ENCODE measurements at regions not wholly inside any gene's neighbourhood (a gene's known extent, or its start where the extent isn't known, plus 50 kb on each side); places are given as distances from the start of the nearest gene placed in this dataset.

GRCh38 chr20:56899506-56899905, 270.4 kb downstream of the TFAP2C start:
- peaks cover 9% of the 10 kb centered on the region for H3K27me3 ChIP-seq
- no peaks in the 10 kb centered on the region for H3K79me2 ChIP-seq
- TF ChIP-seq EZH2phosphoT487 (IDR thresholded peaks at IDR 0.05; ENCODE audit: low read depth, severe bottlenecking, unreplicated experiment) (no peak), EZH2 (IDR thresholded peaks at IDR 0.05; ENCODE audit: borderline replicate concordance) (no peak)
- TF ChIP-seq, protein P1, sequence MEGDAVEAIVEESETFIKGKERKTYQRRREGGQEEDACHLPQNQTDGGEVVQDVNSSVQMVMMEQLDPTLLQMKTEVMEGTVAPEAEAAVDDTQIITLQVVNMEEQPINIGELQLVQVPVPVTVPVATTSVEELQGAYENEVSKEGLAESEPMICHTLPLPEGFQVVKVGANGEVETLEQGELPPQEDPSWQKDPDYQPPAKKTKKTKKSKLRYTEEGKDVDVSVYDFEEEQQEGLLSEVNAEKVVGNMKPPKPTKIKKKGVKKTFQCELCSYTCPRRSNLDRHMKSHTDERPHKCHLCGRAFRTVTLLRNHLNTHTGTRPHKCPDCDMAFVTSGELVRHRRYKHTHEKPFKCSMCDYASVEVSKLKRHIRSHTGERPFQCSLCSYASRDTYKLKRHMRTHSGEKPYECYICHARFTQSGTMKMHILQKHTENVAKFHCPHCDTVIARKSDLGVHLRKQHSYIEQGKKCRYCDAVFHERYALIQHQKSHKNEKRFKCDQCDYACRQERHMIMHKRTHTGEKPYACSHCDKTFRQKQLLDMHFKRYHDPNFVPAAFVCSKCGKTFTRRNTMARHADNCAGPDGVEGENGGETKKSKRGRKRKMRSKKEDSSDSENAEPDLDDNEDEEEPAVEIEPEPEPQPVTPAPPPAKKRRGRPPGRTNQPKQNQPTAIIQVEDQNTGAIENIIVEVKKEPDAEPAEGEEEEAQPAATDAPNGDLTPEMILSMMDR (IDR thresholded peaks at IDR 0.05; ENCODE audit: poor library complexity): no peak
- 74% methylated on average over 5 of the region's 5 CpGs for WGBS (ENCODE audit: low lambda C conversion rate, missing lambda C conversion rate)
- H3K9me2 ChIP-seq (replicated peaks; ENCODE audit: insufficient read depth): no peaks in the 10 kb centered on the region
- no peaks in the 10 kb centered on the region for H3K4me1 ChIP-seq (ENCODE audit: insufficient read depth)
- H4K20me1 ChIP-seq (ENCODE audit: insufficient read depth, poor library complexity, severe bottlenecking): no peaks in the 10 kb centered on the region
- no peaks in the 10 kb centered on the region for H3K9me3 ChIP-seq (ENCODE audit: low read depth)
- H3K36me3 ChIP-seq (replicated peaks; ENCODE audit: insufficient read depth, low read depth): no peaks in the 10 kb centered on the region
- H2AFZ ChIP-seq: no peak overlapping the region
- DNase-seq (ENCODE audit: low spot score): no peak
- H3K4me3 ChIP-seq: no peak overlapping the region
- H3K27ac ChIP-seq: no peak overlapping the region
- H3K4me2 ChIP-seq: no peak overlapping the region

- 92% methylated on average over 9 of the region's 9 CpGs for WGBS (ENCODE audit: low lambda C conversion rate, missing lambda C conversion rate)
- Histone ChIP-seq H4K20me1 (ENCODE audit: insufficient read depth, poor library complexity, severe bottlenecking) (no peaks in the 10 kb centered on the region), H3K9me3 (ENCODE audit: low read depth) (no peaks in the 10 kb centered on the region), H3K27me3 (peaks cover 9% of the 10 kb centered on the region), H3K4me3 (no peak overlapping the region), H3K79me2 (no peaks in the 10 kb centered on the region), H3K27ac (no peak overlapping the region), H2AFZ (no peak overlapping the region), H3K4me1 (ENCODE audit: insufficient read depth) (no peaks in the 10 kb centered on the region), H3K36me3 (replicated peaks; ENCODE audit: insufficient read depth, low read depth) (no peaks in the 10 kb centered on the region), H3K9me2 (replicated peaks; ENCODE audit: insufficient read depth) (no peaks in the 10 kb centered on the region), H3K4me2 (no peak overlapping the region)
- TF ChIP-seq EZH2phosphoT487 (IDR thresholded peaks at IDR 0.05; ENCODE audit: low read depth, severe bottlenecking, unreplicated experiment) (no peak), EZH2 (IDR thresholded peaks at IDR 0.05; ENCODE audit: borderline replicate concordance) (no peak)
- TF ChIP-seq, protein P1 (IDR thresholded peaks at IDR 0.05; ENCODE audit: poor library complexity): no peak
- DNase-seq (ENCODE audit: low spot score): no peak
Observed at GRCh38 chr20:56900252-56900651, 271.1 kb downstream of the TFAP2C start.

GRCh38 chr20:56903421-56903820, 274.3 kb downstream of the TFAP2C start:
- TF ChIP-seq EZH2phosphoT487 (IDR thresholded peaks at IDR 0.05; ENCODE audit: low read depth, severe bottlenecking, unreplicated experiment): no peak
- no peak for TF ChIP-seq EZH2 (IDR thresholded peaks at IDR 0.05; ENCODE audit: borderline replicate concordance)
- TF ChIP-seq, protein P1 (IDR thresholded peaks at IDR 0.05; ENCODE audit: poor library complexity): no peak
- H2AFZ ChIP-seq: no peak overlapping the region
- H3K36me3 ChIP-seq (replicated peaks; ENCODE audit: insufficient read depth, low read depth): no peaks in the 10 kb centered on the region
- H3K27me3 ChIP-seq: peaks cover 9% of the 10 kb centered on the region
- no peaks in the 10 kb centered on the region for H3K9me2 ChIP-seq (replicated peaks; ENCODE audit: insufficient read depth)
- WGBS (ENCODE audit: low lambda C conversion rate, missing lambda C conversion rate): 0% methylated on average over 1 of the region's 1 CpG
- H3K79me2 ChIP-seq: no peaks in the 10 kb centered on the region
- H3K27ac ChIP-seq: no peak overlapping the region
- H3K4me1 ChIP-seq (ENCODE audit: insufficient read depth): no peaks in the 10 kb centered on the region
- H3K9me3 ChIP-seq (ENCODE audit: low read depth): no peaks in the 10 kb centered on the region
- H4K20me1 ChIP-seq (ENCODE audit: insufficient read depth, poor library complexity, severe bottlenecking): no peaks in the 10 kb centered on the region
- no peak overlapping the region for H3K4me3 ChIP-seq
- H3K4me2 ChIP-seq: no peak overlapping the region
- DNase-seq (ENCODE audit: low spot score): no peak

DNA sequence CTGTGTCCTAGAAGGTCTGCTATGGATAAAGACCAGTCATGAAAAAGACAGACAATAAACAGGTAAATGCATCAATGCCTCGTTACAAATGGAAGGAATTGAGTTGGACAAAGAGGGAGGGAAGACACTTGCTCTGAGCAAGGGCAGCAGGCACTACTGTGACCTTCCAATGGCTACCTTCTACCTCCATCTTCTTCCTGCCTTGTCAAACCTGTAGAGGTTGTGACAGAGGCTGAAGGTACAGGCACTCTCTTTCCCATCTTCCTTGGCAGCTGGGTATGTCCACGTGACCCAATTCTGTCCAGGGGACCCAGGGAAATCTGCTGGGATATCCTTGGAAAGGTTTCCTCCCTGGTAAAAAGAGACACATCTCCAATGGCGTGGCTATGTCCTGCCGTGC, 274.8 kb downstream of the TFAP2C start:
- no peaks in the 10 kb centered on the region for H3K36me3 ChIP-seq (replicated peaks; ENCODE audit: insufficient read depth, low read depth)
- WGBS (ENCODE audit: low lambda C conversion rate, missing lambda C conversion rate): 88% methylated on average over 4 of the region's 4 CpGs

More for the DNA sequence above, 274.8 kb downstream of the TFAP2C start:
- no peak overlapping the region for H2AFZ ChIP-seq
- no peak overlapping the region for H3K4me3 ChIP-seq
- H3K9me2 ChIP-seq (replicated peaks; ENCODE audit: insufficient read depth): no peaks in the 10 kb centered on the region
- TF ChIP-seq EZH2phosphoT487 (IDR thresholded peaks at IDR 0.05; ENCODE audit: low read depth, severe bottlenecking, unreplicated experiment) (no peak), EZH2 (IDR thresholded peaks at IDR 0.05; ENCODE audit: borderline replicate concordance) (no peak)
- TF ChIP-seq, protein P1 (IDR thresholded peaks at IDR 0.05; ENCODE audit: poor library complexity): no peak
- H3K79me2 ChIP-seq: no peaks in the 10 kb centered on the region
- H3K9me3 ChIP-seq (ENCODE audit: low read depth): no peaks in the 10 kb centered on the region
- H3K27ac ChIP-seq: no peak overlapping the region
- no peak for DNase-seq (ENCODE audit: low spot score)
- peaks cover 5% of the 10 kb centered on the region for H3K27me3 ChIP-seq
- H3K4me1 ChIP-seq (ENCODE audit: insufficient read depth): no peaks in the 10 kb centered on the region
- no peak overlapping the region for H3K4me2 ChIP-seq
- H4K20me1 ChIP-seq (ENCODE audit: insufficient read depth, poor library complexity, severe bottlenecking): no peaks in the 10 kb centered on the region
